K562 (cell line): ENCODE measurements at regions not wholly inside any gene's neighbourhood (a gene's known extent, or its start where the extent isn't known, plus 50 kb on each side); places are given as distances from the start of the nearest gene placed in this dataset.

Source experiments
- BDP1 ChIP-seq: IDR thresholded peaks from 3 replicates; pipeline ENCODE4 v1.6.1; 2011; ENCODE audit not compliant: insufficient read length, insufficient read depth
- POLR2A ChIP-seq: fragments of 450-650 bp; conservative IDR thresholded peaks from 2 replicates; pipeline ENCODE4 v1.6.1; 2016
- ZFPM2 ChIP-seq: fragments of 250-450 bp; sonication (Bioruptor Pico); IDR thresholded peaks from 2 replicates; pipeline ENCODE4 v1.5.1; 2022; ENCODE audit warnings: mild to moderate bottlenecking

DNA sequence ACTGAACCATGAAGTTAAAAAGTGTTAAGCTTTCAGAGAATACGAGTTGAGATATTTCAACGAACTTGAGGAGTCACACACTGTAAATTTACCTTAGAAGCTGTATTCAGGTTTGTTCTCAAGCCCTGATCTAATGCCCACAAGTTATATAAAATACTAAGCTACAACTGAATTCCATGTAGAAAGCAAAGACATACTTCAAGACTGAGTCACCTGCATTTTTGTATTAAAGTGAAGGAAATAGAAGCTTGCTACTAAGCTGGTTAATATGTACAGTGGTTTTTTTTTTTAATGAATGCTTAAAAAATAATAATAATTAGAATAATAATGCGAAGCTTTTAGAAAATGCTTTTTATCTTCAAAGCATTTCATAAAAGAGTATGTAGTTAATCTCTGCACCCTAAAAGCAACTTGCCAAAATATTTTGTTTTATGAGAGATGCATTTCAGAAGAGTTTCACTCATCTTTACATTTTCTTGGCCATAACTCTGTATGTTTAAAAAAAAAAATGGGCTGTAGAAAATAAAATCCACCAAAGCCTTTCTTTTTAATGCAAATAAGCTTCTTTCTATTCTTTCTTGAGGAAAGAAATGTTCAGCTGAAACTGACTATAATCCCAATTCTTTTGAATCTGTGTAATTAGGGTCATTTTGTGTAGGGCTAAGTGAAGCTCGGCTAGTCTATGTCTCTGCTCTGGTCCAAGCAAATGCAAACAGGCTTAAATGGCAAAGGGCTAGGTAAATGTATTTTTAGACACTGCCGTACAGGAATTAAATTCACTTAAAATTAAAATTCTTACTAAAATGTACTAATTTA lies 1047.5 kb upstream of the FLRT2 start:
- TF ChIP-seq ZFPM2 (CRISPR knock-in tag) (no peak), BDP1 (no peak), POLR2A (no peak)
